CMK (cell line): ENCODE measurements at regions not wholly inside any gene's neighbourhood (a gene's known extent, or its start where the extent isn't known, plus 50 kb on each side); places are given as distances from the start of the nearest gene placed in this dataset.

ENCODE experiments used
- DNase-seq: peaks from one replicate; pipeline ENCODE4 v3.0.0-alpha.2; 2010; ENCODE audit warnings: low read depth

DNA sequence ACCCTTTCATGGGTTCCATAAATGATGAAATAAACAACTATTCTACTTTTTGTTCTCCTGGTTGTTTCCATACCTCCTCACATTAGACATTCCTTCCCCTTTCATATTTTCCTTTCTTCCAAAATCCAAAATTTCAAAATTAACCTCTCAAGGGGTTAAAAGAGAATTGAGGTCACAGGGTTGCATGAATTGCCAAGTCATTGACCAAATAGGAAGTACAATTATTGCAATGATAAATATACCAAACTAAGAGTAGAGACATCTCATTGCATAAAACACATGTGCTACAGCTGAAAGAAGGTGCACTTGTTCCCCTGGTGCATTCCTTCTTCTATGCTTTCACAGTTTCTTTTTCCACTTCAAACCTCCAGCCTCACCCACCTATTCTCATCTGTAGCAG lies 136.1 kb downstream of the KCTD12 start:
- DNase-seq = no peak

DNA sequence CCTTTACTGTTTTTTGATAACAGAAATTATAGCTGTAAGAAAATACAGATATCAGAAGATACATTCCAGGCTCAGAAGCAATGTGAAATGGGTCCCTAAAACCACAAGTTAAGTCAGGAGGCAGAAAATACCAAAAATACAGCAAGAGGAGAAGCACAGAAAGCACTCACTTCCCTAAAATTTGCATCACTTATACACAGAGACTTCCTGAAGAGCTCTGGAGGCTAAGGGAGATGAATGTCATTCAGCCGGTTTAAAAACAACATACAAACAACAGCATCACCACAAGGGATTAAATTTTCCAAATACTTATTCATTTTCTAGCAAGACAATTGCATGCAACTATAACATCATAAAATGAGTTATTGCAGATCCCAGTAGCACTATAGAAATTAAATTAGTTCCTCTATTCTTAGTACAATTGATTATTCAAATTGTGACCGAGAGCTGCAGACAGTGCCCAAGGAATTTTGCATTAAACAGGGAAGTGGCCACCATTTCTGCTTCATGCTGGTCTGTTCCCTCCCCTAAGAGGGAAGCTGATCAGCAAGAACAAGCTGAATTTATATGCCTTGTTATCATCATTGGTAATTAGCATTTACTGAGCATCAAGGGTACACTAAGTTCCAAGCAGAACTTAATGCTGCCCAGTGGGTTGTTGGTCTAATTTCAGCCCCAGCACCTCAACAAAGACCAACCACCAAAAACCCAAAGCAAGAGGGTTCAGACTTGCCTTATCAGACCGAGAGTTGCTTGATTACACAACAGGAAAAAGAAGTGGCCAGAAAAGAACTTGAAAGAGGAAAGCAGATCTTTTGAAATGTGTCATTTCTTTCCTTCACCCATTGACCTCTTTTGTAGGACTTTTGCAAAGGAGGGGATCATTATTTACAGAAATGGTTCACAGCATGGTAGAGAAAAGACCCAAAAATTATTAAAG lies 140.7 kb downstream of the KCTD12 start:
- no peak for DNase-seq

DNA sequence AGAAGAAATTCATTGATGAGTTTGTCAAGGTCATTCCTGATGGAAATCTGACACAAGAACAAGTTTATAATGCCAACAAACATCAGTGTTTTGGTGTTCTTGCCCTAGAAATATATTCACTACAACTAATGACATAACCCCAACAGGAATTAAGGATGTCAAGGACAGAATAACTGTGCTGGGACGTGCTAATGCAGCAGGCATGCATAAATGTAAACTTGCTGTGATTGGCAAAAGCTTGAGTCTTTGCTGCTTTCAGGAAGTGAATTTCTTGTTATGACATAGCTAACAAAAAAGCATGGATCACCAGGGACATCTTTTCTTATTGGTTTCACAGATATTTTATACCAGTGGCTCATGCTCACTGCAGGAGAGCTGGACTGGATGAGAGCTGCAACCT lies 144.6 kb downstream of the KCTD12 start:
- DNase-seq = no peak

DNA sequence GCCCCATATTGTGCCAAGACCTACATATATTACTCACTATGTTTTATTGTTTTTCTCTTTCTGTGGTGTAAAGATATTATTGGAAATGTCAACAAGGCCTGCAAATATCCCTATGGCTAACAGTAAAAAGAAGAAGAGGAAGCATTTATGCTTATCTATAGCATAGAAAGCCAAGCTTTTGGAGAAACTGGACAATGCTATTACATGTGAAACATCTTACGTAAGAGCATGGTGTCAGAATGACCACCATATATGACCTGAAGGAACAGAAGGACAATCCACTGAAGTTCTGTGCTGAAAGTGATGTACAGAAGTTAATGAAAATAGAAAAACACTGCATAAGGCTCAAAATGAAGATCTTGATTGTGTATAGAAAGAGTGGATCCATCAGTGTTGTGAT lies 145.2 kb downstream of the KCTD12 start:
- no peak for DNase-seq

DNA sequence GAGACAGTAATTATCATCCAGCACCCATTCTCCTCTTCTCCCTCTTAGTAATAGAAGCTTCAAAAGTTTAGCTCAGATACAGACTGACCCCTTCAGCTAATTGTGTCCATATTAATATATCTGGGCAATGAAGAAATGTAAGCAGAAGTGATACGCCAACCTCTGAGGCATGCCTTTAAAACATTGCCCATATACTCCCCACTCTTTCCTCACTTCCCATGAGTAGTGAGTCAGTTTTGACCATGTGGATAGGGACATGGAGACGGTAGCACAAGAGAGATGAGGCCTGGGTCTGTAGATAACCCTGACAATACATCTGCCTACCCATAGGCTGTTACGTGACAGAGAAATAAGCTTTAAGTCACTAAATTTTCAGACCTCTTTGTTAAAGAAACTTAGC lies 147.6 kb downstream of the KCTD12 start:
- no peak for DNase-seq

DNA sequence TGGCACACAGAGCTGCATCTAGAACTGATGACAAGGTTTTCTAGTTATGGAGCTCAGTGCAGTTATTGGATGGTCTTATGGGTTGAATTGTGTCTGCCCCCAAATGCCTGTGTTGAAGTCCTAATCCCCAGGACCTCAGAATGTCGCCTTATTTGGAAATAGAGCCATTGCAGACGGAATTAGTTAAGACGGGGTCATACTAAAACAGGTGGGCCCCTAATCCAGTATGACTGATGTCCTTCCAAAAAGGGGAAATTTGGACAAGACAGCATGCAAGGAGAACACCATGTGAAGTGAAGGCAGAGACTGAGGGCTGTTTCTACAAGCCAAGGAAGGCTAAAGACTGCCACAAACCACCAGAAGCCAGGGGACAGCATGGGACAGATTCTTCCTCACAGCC lies 148.7 kb downstream of the KCTD12 start:
- DNase-seq = no peak

DNA sequence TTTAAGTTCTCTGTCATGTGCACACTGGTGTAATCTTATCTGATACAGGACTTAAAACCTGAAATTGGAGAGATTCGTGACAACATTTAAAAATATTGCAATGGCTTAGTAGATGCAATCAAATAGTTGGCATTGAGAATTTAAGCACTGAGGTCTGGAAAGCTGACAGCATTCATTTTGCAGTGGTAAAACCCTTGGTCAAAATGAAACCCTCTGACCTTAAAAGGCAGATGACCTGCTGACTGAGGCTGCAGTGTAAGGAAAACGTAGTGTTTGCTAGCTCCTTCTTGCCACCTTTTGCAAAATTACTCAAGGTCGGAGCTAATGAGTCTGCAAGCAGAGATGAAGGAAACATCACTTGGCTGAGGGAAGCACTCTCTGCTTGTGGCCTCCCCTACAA lies 150.6 kb downstream of the KCTD12 start:
- DNase-seq = no peak

DNA sequence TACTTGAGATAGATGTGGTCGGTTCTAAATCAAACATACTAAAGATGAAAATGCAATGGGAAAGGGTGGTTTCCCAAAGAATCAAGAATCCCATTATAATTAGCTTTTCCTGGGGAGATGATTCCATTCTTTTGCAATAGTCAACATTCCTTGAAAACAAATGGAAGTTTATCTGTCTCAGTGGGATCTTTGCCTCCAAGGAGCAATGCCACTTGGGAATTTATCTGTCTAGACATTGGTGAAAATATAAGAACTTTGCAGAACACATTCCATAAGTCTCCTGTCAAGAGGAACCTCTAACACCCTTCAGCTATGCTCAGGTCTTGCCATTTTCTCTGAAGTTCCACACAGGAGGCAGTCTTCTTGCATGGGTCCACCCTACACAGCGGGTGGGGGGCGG lies 152.5 kb downstream of the KCTD12 start:
- no peak for DNase-seq

DNA sequence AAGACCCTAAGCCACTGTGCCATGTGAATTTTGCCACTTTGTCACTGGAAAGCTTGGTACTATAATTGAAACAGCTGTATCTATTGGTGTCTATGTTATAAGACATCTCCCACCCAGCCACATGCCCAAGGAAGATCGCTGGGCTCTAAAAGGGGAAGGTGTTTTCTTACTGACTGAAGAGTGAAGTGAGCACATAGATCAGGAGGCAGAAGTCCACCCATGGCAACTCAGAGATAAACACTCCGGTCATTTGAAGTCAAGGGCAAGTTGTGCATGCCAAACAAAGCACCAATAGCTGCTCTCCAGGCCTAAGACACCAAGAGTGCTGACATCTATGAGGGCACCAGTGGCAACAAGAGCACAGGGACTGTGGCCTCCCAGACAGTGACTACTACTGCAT lies 153.8 kb downstream of the KCTD12 start:
- no peak for DNase-seq

DNA sequence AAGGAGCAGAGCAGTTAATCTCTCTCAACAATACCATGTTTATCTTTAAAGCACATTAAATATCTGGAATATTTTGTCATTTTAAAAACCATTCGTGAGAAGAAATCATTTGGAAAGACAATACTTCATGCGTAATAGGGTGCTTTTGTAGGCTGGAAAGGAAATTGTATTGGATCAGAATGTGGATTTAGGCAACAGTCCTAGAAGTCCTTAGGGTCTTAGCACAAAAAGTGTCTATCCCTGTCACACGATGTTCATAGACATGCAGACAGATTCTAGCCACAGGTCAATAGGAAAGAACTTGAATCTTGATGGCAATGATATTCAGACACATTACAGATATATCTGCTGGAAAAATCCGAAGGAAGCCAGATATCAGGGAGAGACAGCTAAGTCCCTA lies 156.0 kb downstream of the KCTD12 start:
- no peak for DNase-seq

DNA sequence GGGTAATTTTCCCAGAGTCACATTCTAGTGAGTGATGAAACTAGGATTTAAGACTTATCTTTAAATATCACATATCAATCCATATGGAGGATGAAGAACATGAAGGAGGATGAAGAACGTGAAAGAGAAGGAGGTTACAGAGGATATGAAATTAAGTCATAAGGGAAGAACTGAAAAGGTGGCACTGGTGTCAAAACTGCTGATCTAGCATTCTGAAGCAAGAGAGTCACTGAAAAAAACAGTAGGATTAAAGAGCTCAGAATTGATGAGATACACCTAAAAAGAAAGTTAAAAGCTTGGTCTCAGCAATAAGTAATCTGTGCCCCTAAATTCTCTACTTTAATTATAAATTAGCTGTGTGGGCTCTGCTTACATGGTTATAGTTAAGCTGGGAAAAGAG lies 156.5 kb downstream of the KCTD12 start:
- DNase-seq = no peak

DNA sequence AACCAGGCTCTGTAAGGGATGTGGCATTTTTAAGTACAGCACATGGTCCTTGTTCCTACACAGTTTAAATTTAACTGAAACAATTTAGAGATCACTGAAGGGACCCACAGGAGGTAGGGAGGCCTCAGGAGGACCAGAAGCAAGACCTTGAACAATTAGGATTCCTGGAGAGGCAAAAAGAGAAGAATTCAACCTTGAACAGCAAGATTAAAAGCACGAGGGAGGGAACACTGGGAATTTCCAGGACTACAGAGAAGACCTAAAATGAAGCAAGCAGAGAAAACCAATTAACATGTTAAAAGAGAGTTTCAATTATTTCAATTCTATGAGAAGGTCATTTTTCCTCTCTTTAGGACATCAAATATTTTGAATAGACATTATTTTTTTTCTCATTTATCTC lies 160.3 kb downstream of the KCTD12 start:
- no peak for DNase-seq

DNA sequence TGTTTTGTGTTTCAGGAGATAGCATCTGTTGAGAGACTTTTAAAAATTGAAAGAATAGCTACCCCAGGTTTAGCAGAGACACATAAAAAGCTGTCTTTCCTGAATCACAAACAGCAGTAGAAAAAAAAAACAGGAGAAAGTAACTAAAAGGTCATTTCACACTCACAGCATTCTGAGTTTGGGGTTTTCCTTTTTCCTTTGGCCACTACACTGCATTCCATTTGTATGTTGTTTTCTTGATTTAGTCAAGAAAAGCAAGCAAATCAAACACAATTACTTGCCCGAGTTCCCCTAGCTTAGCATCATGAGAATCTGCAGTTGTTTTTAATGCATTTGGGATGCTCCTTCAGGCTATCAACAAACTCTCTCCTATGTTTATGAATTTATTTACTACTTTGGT lies 161.0 kb downstream of the KCTD12 start:
- no peak for DNase-seq

DNA sequence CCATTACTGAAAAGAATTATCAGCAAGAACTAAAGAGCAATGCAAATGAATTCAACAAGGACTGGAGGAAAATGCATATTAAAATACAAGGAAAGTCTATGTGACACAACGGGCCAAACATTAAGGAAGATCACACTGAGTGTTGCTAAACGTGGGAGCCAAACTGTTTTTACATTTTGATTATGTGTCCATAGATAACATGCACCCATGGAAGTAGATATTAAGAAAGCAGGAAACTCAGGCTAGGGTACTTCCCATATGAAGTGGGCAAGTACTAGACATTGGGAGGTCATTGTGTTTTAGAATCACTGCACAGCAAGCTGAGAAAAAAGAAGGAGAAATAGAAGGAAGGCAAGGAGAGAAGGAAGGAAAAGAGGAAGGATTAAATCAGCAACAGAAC lies 161.8 kb downstream of the KCTD12 start:
- no peak for DNase-seq

DNA sequence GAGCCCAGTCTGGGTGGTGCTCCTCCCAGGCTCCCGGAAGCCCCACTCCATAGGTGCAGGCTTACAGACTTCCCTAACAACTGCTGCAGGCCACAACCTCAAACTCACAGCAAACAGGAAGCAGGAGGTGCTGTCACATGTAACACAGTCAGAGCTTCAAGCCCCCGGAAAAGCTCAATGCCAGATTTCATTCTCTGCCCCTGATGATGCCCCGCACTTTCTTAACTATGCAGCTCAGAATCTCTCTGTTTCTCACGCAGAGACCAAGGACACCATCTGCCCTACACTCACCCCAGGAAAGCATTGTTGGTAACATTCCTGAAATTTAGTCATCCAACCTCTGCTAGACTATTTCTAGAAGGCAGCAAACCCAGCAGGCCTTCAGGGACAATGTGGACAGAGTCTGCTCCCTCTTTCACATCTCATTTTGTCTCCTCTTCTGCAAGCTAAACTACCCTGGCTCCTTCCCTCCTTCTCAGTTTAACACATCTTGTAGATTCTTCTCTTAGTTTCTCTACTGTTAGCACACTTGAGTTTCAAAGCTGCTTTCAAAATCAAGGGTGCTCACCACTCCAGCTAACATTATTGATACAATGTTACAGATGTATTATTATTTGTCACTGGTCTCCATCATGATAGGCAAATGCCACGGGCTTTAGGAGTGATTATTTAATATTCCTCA lies 162.5 kb downstream of the KCTD12 start:
- DNase-seq = no peak

DNA sequence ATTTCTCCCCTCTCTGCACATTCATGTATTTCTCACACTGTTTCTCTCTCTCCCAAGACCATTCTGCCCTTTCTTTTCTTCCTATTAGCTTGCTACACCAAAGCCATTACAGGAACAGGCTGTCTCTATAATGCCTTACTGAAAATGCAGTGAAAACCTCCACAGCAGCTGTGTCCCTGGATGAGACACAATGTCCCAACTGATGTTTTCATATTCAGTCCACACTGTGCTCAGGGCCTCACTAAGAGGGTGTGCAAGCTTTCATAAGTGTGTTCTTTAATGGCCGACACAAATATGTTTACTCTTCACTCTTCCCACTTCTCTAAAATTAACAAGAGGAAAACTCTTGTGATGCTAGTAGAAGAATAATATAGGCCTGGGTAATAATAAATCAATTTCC lies 163.4 kb downstream of the KCTD12 start:
- no peak for DNase-seq

DNA sequence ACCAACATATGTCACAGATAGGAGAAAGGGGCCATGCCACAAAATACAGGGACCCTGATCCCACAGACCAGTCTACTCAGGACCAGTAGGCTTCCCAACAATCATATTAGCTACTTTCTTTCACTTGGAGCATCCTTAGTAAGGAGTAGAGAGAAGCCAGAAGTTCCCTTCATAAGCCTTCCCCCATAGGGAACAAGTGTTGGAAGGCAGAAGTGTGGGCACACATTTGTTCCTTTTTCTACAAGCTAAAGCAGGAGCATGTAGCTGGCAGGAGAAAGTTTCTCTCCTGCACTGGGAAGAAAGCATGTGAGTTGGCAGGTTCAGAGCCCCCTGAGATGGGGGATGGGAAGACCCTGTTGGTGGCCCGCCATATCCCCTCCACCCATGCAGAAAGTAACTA lies 165.4 kb downstream of the KCTD12 start:
- no peak for DNase-seq

DNA sequence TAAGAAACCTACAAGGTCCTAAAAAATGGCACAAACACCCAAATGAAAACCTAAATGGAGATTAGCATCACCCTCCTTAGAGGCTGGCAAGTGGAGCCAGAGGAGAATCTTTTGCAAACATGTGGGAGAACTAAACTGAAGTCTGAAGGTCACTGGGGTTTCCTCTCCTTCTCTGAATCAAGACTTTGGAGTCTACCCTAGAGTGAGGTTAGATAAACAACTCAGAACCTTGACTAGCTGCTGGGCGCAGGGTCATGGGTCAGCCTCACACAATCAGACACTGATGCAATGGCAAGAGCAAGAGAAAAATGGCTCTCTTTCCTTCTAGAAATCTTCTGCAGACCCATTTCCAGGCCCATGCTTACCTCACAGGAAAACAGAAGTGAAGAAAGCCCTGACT lies 165.8 kb downstream of the KCTD12 start:
- DNase-seq = no peak

DNA sequence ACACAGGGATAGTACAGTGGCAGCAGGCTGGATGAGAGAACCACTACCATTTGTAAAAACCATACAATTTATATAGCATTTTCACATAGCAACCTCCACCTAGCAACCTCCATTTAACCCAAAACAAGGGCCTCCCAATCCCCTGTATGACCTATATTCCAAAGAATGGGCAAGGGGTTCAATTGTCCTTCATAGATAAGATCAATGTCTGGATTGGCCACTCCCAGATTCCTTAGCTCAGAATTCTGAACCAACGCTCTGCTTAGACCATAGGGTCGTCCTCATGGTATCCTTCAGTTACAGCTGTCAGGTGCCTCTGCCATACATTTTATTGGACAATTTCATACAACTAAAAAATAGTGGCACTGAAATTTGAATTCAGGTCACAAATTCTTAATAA lies 166.2 kb downstream of the KCTD12 start:
- DNase-seq = no peak

DNA sequence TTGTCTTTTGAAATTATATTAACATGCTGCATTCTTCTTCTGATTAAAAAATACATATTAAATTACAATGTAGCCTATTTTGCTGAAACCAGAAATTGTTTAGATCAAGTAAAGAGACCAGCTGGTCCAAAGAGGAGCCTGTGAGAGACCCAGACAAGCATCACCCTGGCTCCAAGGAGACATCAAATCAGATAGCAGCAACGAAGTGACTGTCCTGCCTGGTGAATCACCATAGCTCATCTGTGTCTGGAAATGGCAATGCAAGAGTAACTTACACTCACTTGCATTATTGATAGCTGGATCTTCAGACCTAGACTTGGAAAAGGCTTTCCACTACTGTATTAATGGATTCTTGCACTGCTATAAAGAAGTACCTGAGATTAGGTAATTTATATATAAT lies 169.1 kb downstream of the KCTD12 start:
- no peak for DNase-seq

DNA sequence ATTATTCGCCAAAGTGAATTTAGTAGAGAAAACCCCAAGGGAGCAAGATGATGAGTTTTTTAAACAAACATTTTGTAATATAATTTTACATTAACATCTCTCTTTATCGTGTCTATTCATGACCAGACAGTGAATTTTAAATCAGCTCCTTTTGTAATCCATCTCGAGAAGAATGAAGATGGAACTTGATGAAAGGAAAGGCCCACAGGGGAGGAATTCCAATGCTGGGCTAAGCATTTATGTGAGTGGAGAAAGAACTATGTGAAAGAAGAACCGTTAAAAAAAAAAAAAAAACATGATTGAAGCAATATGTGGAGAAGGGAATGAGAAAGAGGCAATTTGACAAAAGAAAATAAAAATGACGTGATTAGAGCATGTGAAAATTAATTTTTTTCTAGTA lies 170.6 kb downstream of the KCTD12 start:
- DNase-seq = no peak

DNA sequence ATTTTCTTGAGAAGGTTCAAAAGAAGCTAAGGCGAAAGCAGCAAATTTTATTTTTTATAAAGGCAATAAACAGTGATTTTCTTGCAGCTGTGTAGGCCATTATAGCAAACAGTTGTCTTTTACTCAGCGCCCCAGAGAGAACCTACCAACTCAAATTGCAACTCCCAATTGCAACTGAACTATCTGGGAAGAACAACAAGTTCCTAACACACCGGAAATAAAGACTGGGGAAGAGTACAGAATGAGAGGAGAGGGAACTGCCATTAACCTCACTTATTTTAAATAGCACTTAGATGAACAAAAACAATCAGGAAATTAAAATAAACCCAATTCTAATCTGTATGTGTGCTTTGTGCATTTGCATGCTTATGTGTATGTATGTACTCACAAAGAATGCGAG lies 171.1 kb downstream of the KCTD12 start:
- no peak for DNase-seq

DNA sequence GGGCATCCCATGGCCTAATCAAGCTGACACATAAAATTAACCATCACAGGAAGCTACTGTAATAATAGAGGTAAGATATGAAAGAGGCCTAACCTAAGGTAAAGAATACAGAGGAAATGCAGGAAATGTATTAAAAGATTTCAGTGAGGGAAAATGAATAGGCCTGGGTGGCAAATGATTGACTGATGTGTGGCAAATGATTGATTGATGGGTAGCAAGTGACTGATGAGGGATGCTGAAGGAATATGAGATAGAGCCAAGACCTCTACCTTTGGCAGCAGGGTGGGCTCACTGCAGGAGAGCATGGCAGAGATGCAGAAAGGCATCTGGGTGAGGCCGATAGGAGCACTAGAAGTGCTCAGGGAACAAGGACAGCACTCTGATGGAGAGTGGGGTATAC lies 172.9 kb downstream of the KCTD12 start:
- no peak for DNase-seq
